HCT116 (cell line): ENCODE measurements at regions not wholly inside any gene's neighbourhood (a gene's known extent, or its start where the extent isn't known, plus 50 kb on each side); places are given as distances from the start of the nearest gene placed in this dataset.

ENCODE experiments used
- ATAC-seq: fragments of 200-7000 bp; cut with Tn5 transposase; 2 replicates; pipeline ENCODE4 v1.9.1; 2020; ENCODE audit warnings: mild to moderate bottlenecking, moderate library complexity
- BruUV-seq: library from RNA; stranded (reverse); fragments of 400-500 nt; replicated peaks from 2 replicates; lab custom pipeline; 2021; lab: Mats Ljungman, UMichigan
- CTCF ChIA-PET: fragments of 300-600 bp; sonication (Branson Sonifier 250); formaldehyde crosslinking; loops from one replicate; lab custom pipeline; 2021; ENCODE audit warnings: antibody characterized with exemption; lab: Charles Lee
- POLR2A ChIA-PET: fragments of 300-600, 350-600 bp; sonication (Branson Sonifier 250); formaldehyde crosslinking; loops from one replicate; lab custom pipeline; 2021; ENCODE audit warnings: antibody characterized with exemption; lab: Charles Lee
- RAD21 ChIA-PET, 2 experiments: fragments of 300-600 bp; sonication (Branson Sonifier 250); formaldehyde crosslinking; loops; one replicate each; lab custom pipeline; 2023; ENCODE audit warnings: low total read pairs in 2 of 2; ENCODE audit not compliant: uncharacterized antibody in 2 of 2, unreplicated experiment in 2 of 2, low non-redundant PET in 1 of 2; lab: Charles Lee
- DNase-seq: peaks from one replicate; pipeline ENCODE4 v3.0.0-alpha.2; 2010; ENCODE audit warnings: low read depth, low spot score
- H2AFZ ChIP-seq: fragments of 200-600 bp; shearing (Covaris generic), sonication (generic); 2 replicates; pipeline ENCODE4 v1.6.1; 2017; ENCODE audit warnings: low read depth, mixed run types, mixed read lengths, antibody characterized with exemption, low read length; ENCODE audit not compliant: poor library complexity, severe bottlenecking
- H3K27ac ChIP-seq: 2 replicates; pipeline ENCODE4 v1.5.1; 2012; ENCODE audit warnings: low read depth, low read length
- H3K27me3 ChIP-seq: fragments of 200-600 bp; sonication (generic); 2 replicates; pipeline ENCODE4 v1.6.1; 2016; ENCODE audit warnings: mixed run types, low read length, mixed read lengths; ENCODE audit not compliant: insufficient read depth
- H3K36me3 ChIP-seq, 2 experiments: fragments of 200-500 bp in 1 of 2; fragments of 200-600 bp in 1 of 2; sonication (Bioruptor generic) in 1 of 2; sonication (generic) in 1 of 2; 2 replicates each; pipeline versions ENCODE4 v1.5.1 to v1.6.1; 2014 to 2016; ENCODE audit warnings: low read length in 2 of 2, inconsistent platforms in 1 of 2, mixed read lengths in 1 of 2, mixed run types in 1 of 2; ENCODE audit not compliant: insufficient read depth in 2 of 2, control insufficient read depth in 1 of 2
- H3K4me1 ChIP-seq, 2 experiments: fragments of 200-600 bp in 1 of 2; sonication (generic) in 1 of 2; 2 replicates each; pipeline versions ENCODE4 v1.5.1 to v1.6.1; 2012 to 2017; ENCODE audit warnings: low read length in 2 of 2, inconsistent platforms in 1 of 2, mild to moderate bottlenecking in 1 of 2, mixed read lengths in 1 of 2, mixed run types in 1 of 2, moderate library complexity in 1 of 2; ENCODE audit not compliant: insufficient read depth in 2 of 2, control insufficient read depth in 1 of 2
- H3K4me2 ChIP-seq: fragments of 200-600 bp; sonication (generic); 2 replicates; pipeline ENCODE4 v1.6.1; 2017; ENCODE audit warnings: mixed run types, low read length, mixed read lengths
- H3K4me3 ChIP-seq, 2 experiments: fragments of 200-600 bp in 1 of 2; sonication (generic) in 1 of 2; replicated peaks in 1 of 2; 2 replicates each; pipeline ENCODE4 v1.5.1; 2011 to 2016; ENCODE audit warnings: low read length in 2 of 2, control low read depth in 1 of 2, low read depth in 1 of 2, mild to moderate bottlenecking in 1 of 2, mixed read lengths in 1 of 2, mixed run types in 1 of 2
- H3K79me2 ChIP-seq: fragments of 200-600 bp; sonication (generic); 2 replicates; pipeline ENCODE4 v1.6.1; 2017; ENCODE audit warnings: mild to moderate bottlenecking, mixed run types, low read length, moderate library complexity, mixed read lengths; ENCODE audit not compliant: insufficient read depth
- H3K9ac ChIP-seq: fragments of 200-600 bp; sonication (generic); 2 replicates; pipeline ENCODE4 v1.6.1; 2016; ENCODE audit warnings: low read length, mixed read lengths
- H3K9me2 ChIP-seq: fragments of 200-600 bp; sonication (generic), shearing (Covaris generic); 2 replicates; pipeline ENCODE4 v1.6.1; 2017; ENCODE audit warnings: mixed run types, mild to moderate bottlenecking, moderate library complexity; ENCODE audit not compliant: insufficient read depth
- H3K9me3 ChIP-seq, 2 experiments: fragments of 200-500 bp in 1 of 2; fragments of 200-600 bp in 1 of 2; sonication (Bioruptor generic) in 1 of 2; sonication (generic) in 1 of 2; 2 replicates each; pipeline ENCODE4 v1.6.1; 2014 to 2017; ENCODE audit warnings: low read length in 2 of 2, mixed read lengths in 2 of 2, inconsistent platforms in 1 of 2, low read depth in 1 of 2, mild to moderate bottlenecking in 1 of 2, mixed run types in 1 of 2, moderate library complexity in 1 of 2; ENCODE audit not compliant: control insufficient read depth in 1 of 2, insufficient read depth in 1 of 2
- H4K20me1 ChIP-seq: fragments of 200-600 bp; sonication (generic), shearing (Covaris generic); 2 replicates; pipeline ENCODE4 v1.6.1; 2017; ENCODE audit warnings: mixed run types, mild to moderate bottlenecking, moderate library complexity; ENCODE audit not compliant: insufficient read depth
- CEBPB ChIP-seq: IDR thresholded peaks from 2 replicates; pipeline ENCODE4 v1.6.1; 2012; ENCODE audit warnings: low read depth
- CTCF ChIP-seq, 3 experiments: fragments of 200-600 bp in 1 of 3; sonication (generic) in 1 of 3; IDR thresholded peaks in 2 of 3; conservative IDR thresholded peaks in 1 of 3; 2 replicates each; pipeline ENCODE4 v1.5.1; 2012 to 2017; ENCODE audit warnings: low read depth in 2 of 3, low read length in 2 of 3, antibody characterized with exemption in 1 of 3, borderline replicate concordance in 1 of 3, control low read depth in 1 of 3, mild to moderate bottlenecking in 1 of 3, mixed read lengths in 1 of 3, mixed run types in 1 of 3, moderate library complexity in 1 of 3; ENCODE audit not compliant: insufficient read depth in 1 of 3
- ELF1 ChIP-seq: IDR thresholded peaks from 2 replicates; pipeline ENCODE4 v1.6.1; 2012; ENCODE audit warnings: low read depth, borderline replicate concordance
- EZH2phosphoT487 ChIP-seq: fragments of 200-600 bp; IDR thresholded peaks from 2 replicates; pipeline ENCODE4 v1.6.1; 2018; ENCODE audit warnings: antibody characterized with exemption, borderline replicate concordance
- FOSL1 ChIP-seq: IDR thresholded peaks from 2 replicates; pipeline ENCODE4 v1.6.1; 2012; ENCODE audit warnings: low read depth
- JUND ChIP-seq: IDR thresholded peaks from 2 replicates; pipeline ENCODE4 v1.6.1; 2012
- RAD21 ChIP-seq: IDR thresholded peaks from 2 replicates; pipeline ENCODE4 v1.6.1; 2012; ENCODE audit warnings: low read depth, mild to moderate bottlenecking
- REST ChIP-seq: IDR thresholded peaks from 2 replicates; pipeline ENCODE4 v1.6.1; 2012; ENCODE audit warnings: low read depth
- SIN3A ChIP-seq: IDR thresholded peaks from 2 replicates; pipeline ENCODE4 v1.6.1; 2012; ENCODE audit warnings: low read depth
- SP1 ChIP-seq: IDR thresholded peaks from 2 replicates; pipeline ENCODE4 v1.6.1; 2012; ENCODE audit warnings: low read depth
- SRF ChIP-seq: IDR thresholded peaks from 2 replicates; pipeline ENCODE4 v1.6.1; 2012; ENCODE audit warnings: low read depth
- TCF7L2 ChIP-seq: IDR thresholded peaks from 2 replicates; pipeline ENCODE4 v1.7.0; 2011; ENCODE audit warnings: borderline replicate concordance, inconsistent platforms; ENCODE audit not compliant: insufficient read depth, insufficient read length; ENCODE audit errors: extremely low read depth
- YY1 ChIP-seq: IDR thresholded peaks from 2 replicates; pipeline ENCODE4 v1.6.1; 2011; ENCODE audit warnings: low read length, low read depth, moderate library complexity, mild to moderate bottlenecking; ENCODE audit not compliant: insufficient replicate concordance; ENCODE audit errors: extremely low read depth
- ZFX ChIP-seq: fragments of 450-650 bp; IDR thresholded peaks from 2 replicates; pipeline ENCODE4 v1.6.1; 2017
- ZNF274 ChIP-seq: fragments of 200-500 bp; sonication (Bioruptor generic); IDR thresholded peaks from 2 replicates; pipeline ENCODE4 v1.6.1; 2014; ENCODE audit warnings: mild to moderate bottlenecking, low read depth, low read length, inconsistent platforms
- intact Hi-C: fragments of 100-400 bp; cut with micrococcal nuclease; formaldehyde crosslinking; loops from 2 replicates; pipeline ENCODE4 v1.10.0; 2022

- TF ChIP-seq ELF1 (no peak), JUND (no peak), EZH2phosphoT487 (no peak), SIN3A (no peak), REST (no peak), ZFX (no peak), RAD21 (no peak), CEBPB (no peak), FOSL1 (no peak), SP1 (no peak), YY1 (no peak), ZNF274 (no peak), CTCF (IDR thresholded peaks at IDR 0.05 in 2 of 3, conservative IDR thresholded peaks at IDR 0.05 in 1 of 3; ENCODE audit: borderline replicate concordance in 1 of 3, insufficient read depth in 1 of 3, low read depth in 2 of 3, low read length in 2 of 3) (no peak), TCF7L2 (no peak), SRF (no peak)
- BruUV-seq: no TSS peak
- POLR2A ChIA-PET: no interaction called here
- no peaks in the 10 kb centered on the region for H3K9me2 ChIP-seq
- peaks cover 2 to 12% of the 10 kb centered on the region in 2 experiments for H3K4me1 ChIP-seq
- H3K9me3 ChIP-seq: no peaks in the 10 kb centered on the region
- CTCF ChIA-PET: interaction anchor here (3.0 kb wide), 1 partner anchor 274 kb away, joined by 22 read pairs; no protein-coding TSS in a partner anchor
- no peak overlapping the region for H3K27ac ChIP-seq
- no peak overlapping the region for H3K9ac ChIP-seq
- no peaks in the 10 kb centered on the region for H3K36me3 ChIP-seq
- no peaks in the 10 kb centered on the region for H3K79me2 ChIP-seq
- H3K27me3 ChIP-seq: no peaks in the 10 kb centered on the region
- intact Hi-C loops: no loop called here
- H3K4me2 ChIP-seq: no peak overlapping the region
- DNase-seq (no peak), ATAC-seq (no peak)
- H2AFZ ChIP-seq: no peak overlapping the region
- RAD21 ChIA-PET: interaction anchor here (0.9 to 1.1 kb wide), 2 partner anchors 133 to 275 kb away, joined by 3 read pairs; no protein-coding TSS in a partner anchor
- no peaks in the 10 kb centered on the region for H4K20me1 ChIP-seq
- H3K4me3 ChIP-seq: no peak overlapping the region
Observed at GRCh38 chr5:135192351-135192750, 158.3 kb upstream of the PITX1 start.
